ENCODE measurements at regions not wholly inside any gene's neighbourhood (a gene's known extent, or its start where the extent isn't known, plus 50 kb on each side); places are given as distances from the start of the nearest gene placed in this dataset.

DNA sequence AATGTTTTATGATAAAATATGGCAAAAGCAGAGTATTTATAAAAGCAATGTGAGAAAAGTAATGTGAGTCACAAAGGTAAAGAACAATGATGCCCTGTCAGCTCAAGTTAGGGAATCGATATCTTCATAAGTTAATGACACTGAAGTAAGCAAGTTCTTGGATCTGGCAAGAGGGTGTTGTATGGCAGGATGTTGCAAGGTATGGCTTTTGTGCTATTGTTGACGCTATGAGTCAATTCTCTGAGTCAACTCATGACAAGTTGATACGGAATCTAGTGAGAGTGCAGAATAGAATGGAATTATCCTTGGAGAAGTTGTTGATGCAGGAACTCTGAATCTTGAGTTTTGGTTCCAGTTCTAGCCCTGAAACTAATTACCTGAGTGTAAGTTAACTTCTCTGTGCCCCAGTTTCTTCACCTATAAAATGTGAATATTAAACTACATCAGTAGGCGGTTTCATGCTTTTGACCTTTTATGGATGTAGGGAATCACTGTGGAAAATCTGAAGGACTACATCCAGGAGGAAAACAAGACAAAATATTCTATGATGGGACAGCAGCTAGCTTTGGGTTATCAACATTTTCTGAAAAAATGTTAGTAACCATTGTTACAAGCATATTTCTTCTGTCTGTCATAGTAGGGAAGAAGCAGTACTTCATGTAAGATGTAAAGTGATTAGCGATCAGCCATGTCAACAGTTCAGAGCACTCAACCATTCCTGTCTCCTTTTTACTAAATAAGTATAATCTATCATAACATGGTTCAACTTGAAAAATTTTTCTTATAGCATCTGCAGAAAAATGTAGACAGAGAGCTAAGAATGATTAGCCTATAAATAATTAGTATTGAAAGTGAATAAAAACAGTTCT is 96.9 kb downstream of the ATP6V1G3 start:
- Mint-ChIP-seq H3K36me3 (ENCODE audit: unreplicated experiment) (no peaks in the 10 kb centered on the region), H3K27ac (ENCODE audit: unreplicated experiment) (peak overlapping the region; percentile 48), H3K4me1 (ENCODE audit: unreplicated experiment) (peaks cover 35% of the 10 kb centered on the region), H3K4me3 (ENCODE audit: unreplicated experiment) (no peak overlapping the region), H3K9me3 (ENCODE audit: unreplicated experiment) (peaks cover 5% of the 10 kb centered on the region), H3K27me3 (ENCODE audit: unreplicated experiment) (no peaks in the 10 kb centered on the region)
- no peak for DNase-seq (ENCODE audit: extremely low spot score, unreplicated experiment)
- TF ChIP-seq, protein P1, sequence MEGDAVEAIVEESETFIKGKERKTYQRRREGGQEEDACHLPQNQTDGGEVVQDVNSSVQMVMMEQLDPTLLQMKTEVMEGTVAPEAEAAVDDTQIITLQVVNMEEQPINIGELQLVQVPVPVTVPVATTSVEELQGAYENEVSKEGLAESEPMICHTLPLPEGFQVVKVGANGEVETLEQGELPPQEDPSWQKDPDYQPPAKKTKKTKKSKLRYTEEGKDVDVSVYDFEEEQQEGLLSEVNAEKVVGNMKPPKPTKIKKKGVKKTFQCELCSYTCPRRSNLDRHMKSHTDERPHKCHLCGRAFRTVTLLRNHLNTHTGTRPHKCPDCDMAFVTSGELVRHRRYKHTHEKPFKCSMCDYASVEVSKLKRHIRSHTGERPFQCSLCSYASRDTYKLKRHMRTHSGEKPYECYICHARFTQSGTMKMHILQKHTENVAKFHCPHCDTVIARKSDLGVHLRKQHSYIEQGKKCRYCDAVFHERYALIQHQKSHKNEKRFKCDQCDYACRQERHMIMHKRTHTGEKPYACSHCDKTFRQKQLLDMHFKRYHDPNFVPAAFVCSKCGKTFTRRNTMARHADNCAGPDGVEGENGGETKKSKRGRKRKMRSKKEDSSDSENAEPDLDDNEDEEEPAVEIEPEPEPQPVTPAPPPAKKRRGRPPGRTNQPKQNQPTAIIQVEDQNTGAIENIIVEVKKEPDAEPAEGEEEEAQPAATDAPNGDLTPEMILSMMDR (IDR thresholded peaks at IDR 0.05): no peak

DNA sequence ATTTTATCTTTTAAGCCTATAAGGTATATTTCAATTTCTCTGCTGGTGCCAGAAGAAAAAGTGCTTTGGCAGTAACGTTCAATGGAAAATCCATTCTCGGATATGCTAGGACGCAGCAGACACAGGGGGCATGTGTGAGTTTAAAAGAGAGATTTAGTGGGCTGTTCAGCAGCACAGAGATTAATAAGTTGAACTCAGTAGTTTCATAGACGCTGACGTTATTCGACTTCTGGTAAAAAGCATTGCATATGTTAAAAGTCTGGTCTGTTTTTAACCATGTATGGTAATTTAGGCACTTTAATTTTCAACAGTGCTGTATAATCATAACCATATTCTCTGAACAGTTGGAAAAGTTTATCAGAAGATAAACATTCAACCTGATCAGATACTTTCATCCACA is 99.6 kb downstream of the ATP6V1G3 start:
- Mint-ChIP-seq H3K4me1 (ENCODE audit: unreplicated experiment) (peaks cover 44% of the 10 kb centered on the region), H3K27me3 (ENCODE audit: unreplicated experiment) (no peaks in the 10 kb centered on the region), H3K9me3 (ENCODE audit: unreplicated experiment) (peaks cover 5% of the 10 kb centered on the region), H3K4me3 (ENCODE audit: unreplicated experiment) (no peak overlapping the region), H3K36me3 (ENCODE audit: unreplicated experiment) (no peaks in the 10 kb centered on the region), H3K27ac (ENCODE audit: unreplicated experiment) (no peak overlapping the region)
- no peak for DNase-seq (ENCODE audit: extremely low spot score, unreplicated experiment)
- TF ChIP-seq, protein P1 (IDR thresholded peaks at IDR 0.05): no peak

DNA sequence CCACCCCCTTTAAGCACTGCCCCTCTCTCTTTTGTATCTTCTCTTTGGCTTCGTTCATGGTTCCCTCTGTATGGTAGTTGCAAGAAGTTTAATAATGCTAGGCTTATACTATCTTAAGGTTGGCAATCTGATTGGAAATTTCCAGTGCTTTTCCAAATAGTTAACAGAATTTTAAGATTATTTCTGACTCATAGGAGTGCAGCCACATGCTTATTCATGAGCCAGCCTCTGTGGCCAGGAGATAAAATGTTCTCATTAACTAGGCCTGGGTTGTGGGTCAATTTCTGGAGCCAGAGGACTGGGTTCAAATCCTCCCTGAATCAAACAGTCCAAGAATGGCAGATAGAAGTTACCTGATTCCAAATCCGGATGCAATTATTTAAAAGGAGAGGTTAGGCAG is 103.1 kb downstream of the ATP6V1G3 start:
- no peak for DNase-seq (ENCODE audit: extremely low spot score, unreplicated experiment)
- Mint-ChIP-seq H3K27me3 (ENCODE audit: unreplicated experiment) (no peaks in the 10 kb centered on the region), H3K27ac (ENCODE audit: unreplicated experiment) (peak overlapping the region; percentile 11), H3K36me3 (ENCODE audit: unreplicated experiment) (peaks cover 3% of the 10 kb centered on the region), H3K4me3 (ENCODE audit: unreplicated experiment) (no peak overlapping the region), H3K9me3 (ENCODE audit: unreplicated experiment) (peaks cover 1% of the 10 kb centered on the region), H3K4me1 (ENCODE audit: unreplicated experiment) (peaks cover 31% of the 10 kb centered on the region)
- TF ChIP-seq, protein P1 (IDR thresholded peaks at IDR 0.05): no peak

DNA sequence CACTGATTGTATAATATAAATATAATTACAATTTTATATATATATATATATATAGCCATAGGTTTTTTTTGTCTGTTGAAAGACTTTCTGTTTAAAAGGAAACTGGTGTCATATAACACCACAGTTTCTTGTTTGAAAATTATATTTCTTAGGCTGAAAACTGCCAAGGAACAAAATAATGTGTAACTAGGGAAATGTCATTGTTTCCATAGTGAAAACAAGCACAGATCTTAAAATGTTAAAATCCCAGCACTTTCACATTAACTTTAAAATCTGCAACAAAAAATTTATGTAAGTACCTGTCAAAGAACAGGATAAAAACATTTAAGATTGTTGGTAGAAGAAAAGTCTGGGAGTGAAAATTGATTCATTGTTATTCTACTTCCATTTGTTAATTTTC is 104.2 kb downstream of the ATP6V1G3 start:
- no peak for DNase-seq (ENCODE audit: extremely low spot score, unreplicated experiment)
- TF ChIP-seq, protein P1 (IDR thresholded peaks at IDR 0.05): no peak
- peak overlapping the region; percentile 40 for H3K27ac Mint-ChIP-seq (ENCODE audit: unreplicated experiment)
- H3K4me3 Mint-ChIP-seq (ENCODE audit: unreplicated experiment): no peak overlapping the region
- H3K27me3 Mint-ChIP-seq (ENCODE audit: unreplicated experiment): no peaks in the 10 kb centered on the region
- H3K4me1 Mint-ChIP-seq (ENCODE audit: unreplicated experiment): peaks cover 31% of the 10 kb centered on the region
- H3K36me3 Mint-ChIP-seq (ENCODE audit: unreplicated experiment): peaks cover 3% of the 10 kb centered on the region
- peaks cover 12% of the 10 kb centered on the region for H3K9me3 Mint-ChIP-seq (ENCODE audit: unreplicated experiment)

DNA sequence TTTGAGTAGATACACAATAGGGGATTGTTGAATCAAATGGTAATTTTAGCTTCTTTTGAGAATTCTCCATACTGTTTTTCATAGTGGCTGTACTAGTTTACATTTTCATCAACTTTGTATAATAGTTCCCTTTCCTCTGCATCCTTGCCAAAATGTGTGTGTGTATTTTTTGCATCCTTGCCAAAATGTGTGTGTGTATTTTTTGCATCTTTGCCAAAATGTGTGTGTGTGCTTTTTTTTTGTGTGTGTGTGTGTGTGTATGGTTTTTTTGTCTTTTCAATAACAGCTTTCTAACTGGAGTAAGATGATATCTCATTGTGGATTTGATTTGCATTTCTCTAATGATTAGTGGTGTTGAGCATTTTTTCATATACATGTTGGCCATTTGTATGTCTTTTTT is 105.4 kb downstream of the ATP6V1G3 start:
- H3K4me3 Mint-ChIP-seq (ENCODE audit: unreplicated experiment): no peak overlapping the region
- peak overlapping the region; percentile 43 for H3K27ac Mint-ChIP-seq (ENCODE audit: unreplicated experiment)
- no peaks in the 10 kb centered on the region for H3K27me3 Mint-ChIP-seq (ENCODE audit: unreplicated experiment)
- peaks cover 31% of the 10 kb centered on the region for H3K4me1 Mint-ChIP-seq (ENCODE audit: unreplicated experiment)
- TF ChIP-seq, protein P1 (IDR thresholded peaks at IDR 0.05): no peak
- DNase-seq (ENCODE audit: extremely low spot score, unreplicated experiment): no peak
- H3K36me3 Mint-ChIP-seq (ENCODE audit: unreplicated experiment): peaks cover 3% of the 10 kb centered on the region
- peaks cover 19% of the 10 kb centered on the region for H3K9me3 Mint-ChIP-seq (ENCODE audit: unreplicated experiment)

Data from osteocyte (in vitro differentiated cells).